Activated T-cell treated with anti-CD3 and anti-CD28 coated beads, Interleukin-2, amount 50 U/mL, for 48 hours (primary cell): ENCODE measurements at regions not wholly inside any gene's neighbourhood (a gene's known extent, or its start where the extent isn't known, plus 50 kb on each side); places are given as distances from the start of the nearest gene placed in this dataset.
A peak's percentile ranks its signal among the peaks of the same experiment; 100 is the strongest.

ENCODE experiments used
- DNase-seq, 2 experiments: peaks; one replicate each; pipeline ENCODE4 v3.0.0-alpha.2; 2020

GRCh38 chr14:101233808-101234207 lies 327.5 kb upstream of the DIO3 start:
- no peak for DNase-seq

DNA sequence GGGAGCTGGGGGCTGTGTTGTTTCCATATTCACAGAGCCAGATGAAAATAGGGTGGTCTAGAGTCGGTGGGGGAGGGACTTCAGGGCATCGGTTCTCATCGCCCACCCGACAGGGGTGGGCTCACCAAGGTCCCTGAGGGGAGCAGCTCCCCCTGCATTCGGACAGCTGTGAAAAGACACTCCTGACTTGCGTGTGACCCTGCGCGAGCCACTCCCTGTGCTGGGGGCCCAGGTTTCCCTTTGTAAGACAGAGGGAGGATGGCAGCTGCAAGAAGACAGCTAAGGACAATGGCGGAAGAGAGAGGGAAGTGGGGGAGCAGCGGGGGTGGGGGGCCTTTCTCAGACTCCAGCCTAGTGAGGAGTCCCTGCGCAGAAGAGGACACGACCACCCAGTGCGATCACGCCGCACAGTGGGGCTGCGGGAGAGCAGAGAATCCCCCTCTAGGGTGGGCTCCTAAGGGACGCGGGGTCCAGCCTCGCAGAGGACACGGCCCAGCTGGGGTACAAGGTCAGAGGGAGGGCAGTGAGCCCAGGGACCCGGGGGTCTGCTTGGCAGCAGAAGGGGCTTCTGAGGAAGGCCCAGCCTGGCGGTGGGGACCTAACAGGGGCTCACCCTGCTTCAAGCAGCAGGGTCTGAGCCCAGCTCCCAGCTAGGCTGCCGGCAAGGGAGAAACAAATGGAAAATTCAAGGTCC lies 326.9 kb upstream of the DIO3 start:
- no peak for DNase-seq

- DNase-seq = no peak
These were observed 326.3 kb upstream of the DIO3 start for GRCh38 chr14:101234999-101235334.

- peak; percentile 52 for DNase-seq
These were observed 325.8 kb upstream of the DIO3 start for GRCh38 chr14:101235335-101236103.

DNA sequence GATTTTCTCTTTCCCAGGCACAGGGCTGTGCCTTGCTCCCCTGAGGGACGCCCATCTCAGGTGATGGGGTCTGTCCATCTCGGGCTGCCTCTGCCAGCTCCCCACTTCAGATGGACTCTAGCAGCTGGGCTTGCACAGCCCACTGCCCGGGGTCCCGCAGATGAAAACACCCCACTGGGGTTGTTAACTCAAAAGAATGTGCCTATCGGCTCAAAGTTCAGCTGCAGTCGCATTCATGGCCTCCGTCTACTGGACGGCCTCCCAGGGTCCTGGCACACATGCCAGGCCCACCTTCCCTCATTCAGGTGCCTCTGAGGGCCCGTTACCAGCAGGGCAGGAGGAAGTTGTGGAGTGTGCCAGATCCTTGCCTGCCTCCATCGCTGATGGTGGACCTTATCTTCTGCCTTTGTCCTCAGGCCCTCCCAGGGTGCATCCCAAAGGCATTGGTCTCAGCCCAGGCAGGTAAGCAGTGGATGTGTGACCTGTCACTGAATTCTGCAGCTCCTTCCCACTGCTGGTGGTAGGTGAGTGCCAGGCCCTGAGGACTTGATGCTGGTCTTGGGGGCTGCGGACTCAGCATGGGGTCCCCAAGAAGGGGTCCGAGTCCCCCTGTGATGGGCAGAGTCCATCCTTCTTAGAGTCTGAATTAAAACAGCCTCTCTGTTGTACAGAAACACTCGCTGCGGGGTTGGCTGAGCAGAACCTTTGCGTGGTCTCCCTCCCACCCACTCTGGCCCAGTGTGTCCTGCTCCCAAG lies 324.6 kb upstream of the DIO3 start:
- no peak for DNase-seq

- DNase-seq = no peak
These were observed 324.1 kb upstream of the DIO3 start for GRCh38 chr14:101237252-101237616.

- DNase-seq = no peak
These were observed 322.2 kb upstream of the DIO3 start for GRCh38 chr14:101239065-101239464.

- no peak for DNase-seq
These were observed 320.1 kb upstream of the DIO3 start for GRCh38 chr14:101241147-101241546.

DNA sequence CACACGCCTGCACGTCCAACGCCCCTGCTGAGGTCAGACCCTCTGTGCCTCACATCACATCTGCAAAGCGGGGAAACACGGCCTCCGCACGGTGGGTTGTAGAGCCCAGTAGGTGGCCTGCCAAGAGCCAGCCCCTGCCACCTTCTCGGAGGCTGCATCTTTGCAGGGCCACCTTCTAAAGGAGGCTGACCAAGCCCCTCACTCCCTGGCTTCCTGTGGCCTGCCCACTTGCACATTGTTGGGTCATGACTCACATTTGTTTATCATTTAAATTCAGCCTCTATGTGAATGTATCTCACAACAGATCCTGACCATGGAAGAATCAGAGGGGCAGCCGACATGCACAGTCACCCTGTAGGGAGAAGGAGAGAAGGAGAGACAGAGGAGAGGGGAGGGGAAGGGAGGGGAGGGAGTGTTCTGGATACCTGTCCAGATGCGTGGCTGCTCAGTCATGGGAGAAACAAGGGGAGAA lies 319.5 kb upstream of the DIO3 start:
- no peak for DNase-seq

DNA sequence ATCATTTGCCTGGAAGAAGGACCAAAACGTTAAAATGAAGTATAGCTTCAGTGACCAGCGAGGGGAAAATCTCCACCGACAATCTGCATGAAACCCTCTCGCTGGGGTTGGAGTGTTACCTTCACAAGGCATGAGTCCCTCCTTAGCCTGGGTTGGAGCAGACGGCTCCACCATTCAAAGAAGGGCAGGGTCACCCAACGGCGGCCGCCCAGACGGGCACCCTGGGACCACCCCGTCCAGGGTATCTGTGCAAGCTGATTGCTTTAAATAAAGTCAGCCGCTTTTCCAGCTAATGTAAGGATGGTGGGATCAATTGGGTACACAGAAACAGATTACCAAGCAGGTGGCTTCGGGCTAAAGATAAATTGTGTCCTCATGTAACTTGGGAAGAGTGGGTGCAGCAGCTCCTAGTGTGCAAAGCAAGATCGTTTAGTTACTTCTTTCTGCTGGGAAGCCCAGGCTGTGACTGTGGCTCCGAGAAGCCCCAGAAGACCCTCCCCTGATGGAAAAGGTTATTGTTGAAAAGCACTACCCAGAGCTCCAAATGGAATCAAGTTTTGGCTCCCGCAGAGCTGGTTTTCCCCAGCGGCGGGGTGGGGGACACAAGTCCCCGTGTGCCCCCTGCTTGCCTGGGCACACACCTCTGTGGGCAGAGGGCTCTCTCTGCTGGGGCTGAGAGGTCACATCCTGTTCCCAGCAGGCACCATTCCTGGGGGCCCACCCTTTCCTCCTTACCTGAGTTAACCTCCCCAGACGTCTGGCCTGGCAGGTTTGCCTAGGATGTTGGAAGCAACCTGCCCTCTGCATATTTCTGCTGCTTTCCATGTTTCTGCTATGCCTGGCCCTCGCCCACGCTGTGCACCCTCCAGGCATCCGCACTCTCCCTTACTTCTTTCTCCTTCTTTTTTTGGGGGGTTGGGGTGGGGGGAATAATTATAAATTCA lies 318.6 kb upstream of the DIO3 start:
- DNase-seq = no peak

DNA sequence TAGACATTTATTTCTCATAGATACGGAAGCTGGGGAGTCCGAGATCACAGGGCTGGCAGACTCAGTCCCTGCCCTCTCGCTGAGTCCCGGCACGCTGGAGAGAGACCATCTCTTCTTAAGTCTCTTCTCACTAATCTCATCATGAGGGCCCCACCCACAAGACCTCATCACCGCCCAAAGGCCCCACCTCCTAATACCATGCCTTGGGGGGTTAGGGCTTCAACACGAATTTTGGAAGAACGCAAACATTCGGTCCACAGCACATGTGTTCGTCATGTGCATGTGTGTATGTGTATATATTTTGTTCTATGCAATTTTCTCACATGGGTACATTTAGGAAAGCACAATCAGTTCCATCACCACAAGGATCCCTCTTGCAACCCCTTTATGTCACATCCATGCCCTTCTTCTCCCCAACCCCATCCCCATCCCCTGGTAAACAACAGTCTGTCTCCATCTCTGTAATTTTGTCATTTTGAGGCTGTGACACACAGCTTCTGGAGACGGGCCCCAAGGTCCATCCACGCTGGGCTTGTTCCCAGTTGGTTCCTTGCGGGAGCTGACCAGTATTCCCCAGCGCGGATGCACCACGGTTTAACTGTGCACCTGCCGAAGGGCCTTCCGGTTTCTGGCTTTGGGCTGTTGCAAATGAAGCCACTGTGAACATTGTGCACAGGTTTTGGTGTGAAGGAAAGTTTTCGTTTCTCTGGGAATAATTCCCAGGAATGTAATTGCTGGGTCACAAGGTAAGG lies 317.5 kb upstream of the DIO3 start:
- no peak for DNase-seq

GRCh38 chr14:101246894-101247841 lies 314.1 kb upstream of the DIO3 start:
- DNase-seq = no peak

- peak in 1 of 2 experiments; percentile 1 for DNase-seq
These were observed 313.2 kb upstream of the DIO3 start for GRCh38 chr14:101247842-101248725.

- DNase-seq = no peak
These were observed 312.2 kb upstream of the DIO3 start for GRCh38 chr14:101248840-101249675.

- DNase-seq = no peak
These were observed 311.6 kb upstream of the DIO3 start for GRCh38 chr14:101249676-101250036.

GRCh38 chr14:101250336-101250947 lies 310.9 kb upstream of the DIO3 start:
- DNase-seq = no peak

- DNase-seq = no peak
These were observed 310.1 kb upstream of the DIO3 start for GRCh38 chr14:101250948-101251811.
